GM21367 (cell line): ENCODE measurements at regions not wholly inside any gene's neighbourhood (a gene's known extent, or its start where the extent isn't known, plus 50 kb on each side); places are given as distances from the start of the nearest gene placed in this dataset.

Experiments used
- ATAC-seq: cut with Tn5 transposase; IDR thresholded peaks from one replicate; pipeline ENCODE4 v1.9.1; 2021; ENCODE audit not compliant: unreplicated experiment

GRCh38 chr10:44807451-44807850, 103.7 kb upstream of the TMEM72 start:
- no peak for ATAC-seq

GRCh38 chr10:44809647-44810046, 101.5 kb upstream of the TMEM72 start:
- no peak for ATAC-seq

- ATAC-seq, result no peak
These were observed 100.1 kb upstream of the TMEM72 start for GRCh38 chr10:44811072-44811471.

- no peak for ATAC-seq
These were observed 97.9 kb upstream of the TMEM72 start for GRCh38 chr10:44813201-44813600.

DNA sequence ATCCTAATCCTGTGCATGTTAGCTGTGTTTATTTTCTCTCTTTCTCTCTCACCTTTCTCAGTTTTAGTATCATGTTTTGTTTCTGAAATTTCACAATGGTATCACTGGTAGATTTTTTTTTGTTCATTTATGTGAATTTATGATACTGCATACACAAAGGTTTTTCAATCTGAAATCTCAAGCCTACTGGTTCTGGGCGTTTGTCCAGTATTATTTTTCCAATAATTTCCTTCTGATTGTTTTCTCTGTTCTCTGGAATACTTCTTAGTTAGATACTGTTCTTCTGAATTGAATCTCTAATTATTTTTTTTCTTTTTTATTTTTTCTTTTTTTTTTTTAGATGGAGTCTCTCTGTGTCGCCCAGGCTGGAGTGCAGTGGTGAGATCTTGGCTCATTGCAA, 96.2 kb upstream of the TMEM72 start:
- ATAC-seq, result no peak

DNA sequence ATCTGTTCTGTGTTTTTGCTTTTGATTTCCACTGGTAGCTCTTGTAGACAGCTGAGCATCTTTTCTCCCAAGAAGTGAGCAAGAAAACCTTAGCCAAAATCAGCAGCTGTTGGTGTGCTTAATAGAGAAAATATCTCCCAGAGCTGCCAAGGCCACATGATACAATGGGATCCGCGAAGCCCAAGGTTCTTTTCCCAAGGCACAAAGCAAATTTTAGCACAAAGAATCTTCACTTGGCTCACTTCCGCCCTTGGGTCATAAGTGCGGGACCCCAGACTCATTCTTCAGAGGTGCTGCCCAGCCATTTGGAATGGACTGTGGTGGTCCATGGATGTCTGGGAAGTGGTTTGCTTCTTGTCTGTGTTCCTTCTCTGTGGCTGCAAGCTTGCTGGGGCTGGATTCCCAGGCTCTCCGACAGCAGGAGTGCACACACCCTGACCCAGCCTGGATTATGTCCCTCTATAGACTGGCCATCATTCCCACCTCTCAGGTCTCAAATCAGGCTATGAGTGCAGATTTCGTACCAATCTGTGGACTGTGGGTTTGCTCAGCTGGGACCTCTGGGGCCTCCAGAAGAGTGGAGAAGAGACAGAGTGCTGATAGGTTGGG, 93.0 kb upstream of the TMEM72 start:
- ATAC-seq, result no peak

DNA sequence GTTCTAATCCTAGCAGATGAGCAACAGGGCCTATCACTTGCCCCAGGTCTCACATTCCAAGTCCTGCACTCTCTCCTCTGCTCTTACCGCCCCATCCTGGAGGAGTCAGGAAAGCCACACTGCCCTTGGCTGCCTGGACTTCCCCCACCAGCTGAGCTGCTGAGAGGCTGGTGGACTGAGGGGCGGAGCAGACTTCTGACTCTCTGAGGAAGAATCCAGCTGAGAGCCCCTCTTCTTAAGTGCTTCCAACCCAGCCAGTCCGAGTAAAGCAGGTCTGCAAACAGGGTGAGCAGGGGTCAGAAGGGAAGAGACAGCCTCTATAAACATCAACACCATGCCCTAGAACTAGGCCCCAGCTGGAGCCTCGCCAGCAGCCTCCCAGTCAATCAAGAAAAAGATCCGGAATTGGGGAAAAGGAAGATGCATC, 92.4 kb upstream of the TMEM72 start:
- ATAC-seq, result no peak

DNA sequence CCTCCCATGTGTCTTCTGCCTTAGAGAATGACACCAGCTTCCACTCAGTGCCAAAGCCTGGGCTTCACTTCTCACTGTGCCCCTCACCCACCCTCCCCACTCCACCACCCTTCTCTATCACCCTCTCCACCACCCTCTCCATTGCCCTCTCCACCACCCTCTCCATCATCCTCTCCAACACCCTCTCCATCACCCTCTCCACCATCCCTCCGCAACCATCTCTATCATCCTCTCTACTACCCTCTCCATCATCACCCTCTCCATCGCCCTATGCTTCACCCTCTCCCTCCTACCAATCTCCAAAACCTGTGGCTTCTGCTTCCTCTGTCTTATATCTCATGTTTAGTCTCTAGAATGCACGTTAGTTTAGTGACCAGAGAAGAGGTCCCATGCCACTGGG, 91.0 kb upstream of the TMEM72 start:
- no peak for ATAC-seq

GRCh38 chr10:44821290-44821689, 89.8 kb upstream of the TMEM72 start:
- no peak for ATAC-seq

DNA sequence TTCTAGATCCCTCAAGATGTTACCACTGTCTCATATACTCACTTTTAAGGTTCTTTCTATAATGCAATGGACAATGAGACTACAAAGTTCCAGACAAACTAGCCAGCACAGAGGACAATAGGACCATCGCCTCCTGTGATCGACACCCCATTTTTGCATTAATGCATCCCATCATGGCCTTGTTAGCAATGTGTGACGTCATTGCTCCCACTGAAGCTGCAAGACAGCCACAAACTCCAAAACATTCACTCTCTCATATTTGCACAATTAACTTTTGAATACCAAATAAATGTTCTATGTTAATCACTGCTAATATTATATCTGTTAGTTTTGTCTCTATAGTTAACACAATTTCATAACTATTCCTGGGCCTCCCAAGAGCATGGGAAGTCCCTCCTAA, 88.8 kb upstream of the TMEM72 start:
- no peak for ATAC-seq

- no peak for ATAC-seq
These were observed 88.2 kb upstream of the TMEM72 start for GRCh38 chr10:44822966-44823365.

GRCh38 chr10:44824607-44825006, 86.5 kb upstream of the TMEM72 start:
- no peak for ATAC-seq

DNA sequence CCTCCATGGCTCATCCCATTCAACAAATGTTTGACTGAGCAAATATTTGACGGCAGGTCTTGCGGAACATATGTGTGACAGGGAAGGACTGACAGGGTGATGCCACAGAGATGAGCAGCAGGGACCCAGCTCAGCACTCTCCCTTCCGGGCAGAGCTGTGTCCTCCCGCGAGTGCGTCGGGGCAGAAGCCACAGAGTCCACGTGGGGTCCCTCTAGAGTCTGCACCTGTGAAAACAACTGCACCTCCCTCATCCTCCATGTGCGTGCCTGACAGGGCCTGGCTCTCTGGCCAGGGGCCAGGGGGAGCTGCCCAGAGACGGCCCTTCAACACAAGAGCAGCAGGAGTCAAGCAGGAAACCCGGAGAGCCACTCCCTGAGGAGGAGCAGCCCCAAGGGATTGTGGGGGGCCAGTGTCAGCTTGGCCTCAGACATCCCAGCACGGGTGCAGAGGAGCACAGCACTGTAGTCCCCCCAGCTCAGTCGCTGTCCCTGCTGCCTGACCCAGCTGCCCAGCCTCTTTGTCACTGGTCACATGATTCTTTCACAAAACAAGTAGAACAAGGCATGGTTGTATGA, 83.6 kb upstream of the TMEM72 start:
- no peak for ATAC-seq

DNA sequence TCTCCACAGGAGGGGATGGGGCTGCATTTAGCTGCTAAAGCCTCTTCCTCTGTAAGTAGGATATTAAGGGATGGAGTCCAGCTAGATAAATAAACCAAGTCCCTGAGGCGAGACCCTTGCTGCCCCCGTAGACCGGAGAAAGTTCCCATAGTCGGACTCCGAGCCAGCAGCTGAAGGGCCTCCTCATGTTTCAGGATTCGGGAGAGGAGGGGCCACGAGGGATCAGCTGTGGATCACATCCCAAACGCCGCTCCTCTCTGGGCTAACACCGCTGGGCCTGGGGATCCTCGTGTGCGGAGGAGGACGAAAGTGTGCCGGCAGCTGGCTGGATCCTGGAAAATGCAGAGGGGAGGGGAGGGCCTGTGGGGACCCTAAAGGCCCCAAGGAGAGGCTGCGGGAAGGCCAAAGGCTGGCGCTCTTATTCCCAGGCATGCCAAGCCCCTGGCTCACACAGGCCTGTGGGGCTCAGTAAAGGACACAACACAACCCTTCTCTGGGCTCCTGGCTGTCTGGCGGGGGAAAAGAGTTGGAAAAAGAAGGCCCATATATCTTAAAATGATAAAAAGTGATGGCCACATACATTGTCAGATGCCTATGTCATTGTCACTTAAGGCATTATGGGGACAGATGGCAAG, 82.5 kb upstream of the TMEM72 start:
- ATAC-seq, result no peak

GRCh38 chr10:44829426-44829825, 81.7 kb upstream of the TMEM72 start:
- no peak for ATAC-seq

GRCh38 chr10:44830022-44830421, 81.1 kb upstream of the TMEM72 start:
- ATAC-seq, result no peak

DNA sequence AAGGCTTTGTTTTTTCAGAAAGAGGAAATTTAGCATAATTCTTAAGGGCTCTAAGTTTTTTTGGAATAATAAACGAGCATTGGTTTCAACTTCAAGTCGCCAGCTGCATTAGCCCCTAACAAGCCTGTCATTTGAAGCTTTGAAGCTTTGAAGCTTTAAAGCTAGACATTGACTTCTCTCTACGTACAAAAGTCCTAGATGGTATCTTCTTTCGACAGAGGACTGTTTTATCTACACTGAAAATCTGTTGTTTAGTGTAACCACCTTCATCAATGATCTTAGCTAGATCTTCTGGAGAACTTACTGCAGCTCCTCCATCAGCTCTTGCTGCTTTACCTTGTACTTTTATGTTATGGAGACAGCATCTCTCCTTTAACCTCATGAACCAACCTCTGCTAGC, 79.6 kb upstream of the TMEM72 start:
- ATAC-seq, result no peak

- ATAC-seq, result no peak
These were observed 78.3 kb upstream of the TMEM72 start for GRCh38 chr10:44832595-44833390.

GRCh38 chr10:44834131-44834530, 77.0 kb upstream of the TMEM72 start:
- no peak for ATAC-seq

DNA sequence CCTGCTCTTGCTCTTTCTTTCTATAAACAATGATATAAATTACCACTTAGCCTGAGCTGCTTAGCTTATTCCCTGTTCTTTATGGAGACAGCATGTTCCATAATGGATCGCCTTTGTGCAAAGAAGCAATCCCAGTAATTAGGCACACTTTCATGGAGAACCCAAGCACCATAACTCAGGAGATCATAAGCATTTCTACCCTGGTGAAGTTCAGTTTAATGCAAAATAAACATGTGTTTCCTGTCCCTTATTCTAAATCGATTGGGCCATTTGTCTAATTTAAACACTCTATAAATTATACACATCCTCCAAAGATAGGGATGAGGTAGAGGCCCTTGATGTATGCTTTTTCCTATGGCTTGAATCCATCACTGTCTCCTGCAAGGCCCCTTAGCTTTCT, 75.8 kb upstream of the TMEM72 start:
- no peak for ATAC-seq

DNA sequence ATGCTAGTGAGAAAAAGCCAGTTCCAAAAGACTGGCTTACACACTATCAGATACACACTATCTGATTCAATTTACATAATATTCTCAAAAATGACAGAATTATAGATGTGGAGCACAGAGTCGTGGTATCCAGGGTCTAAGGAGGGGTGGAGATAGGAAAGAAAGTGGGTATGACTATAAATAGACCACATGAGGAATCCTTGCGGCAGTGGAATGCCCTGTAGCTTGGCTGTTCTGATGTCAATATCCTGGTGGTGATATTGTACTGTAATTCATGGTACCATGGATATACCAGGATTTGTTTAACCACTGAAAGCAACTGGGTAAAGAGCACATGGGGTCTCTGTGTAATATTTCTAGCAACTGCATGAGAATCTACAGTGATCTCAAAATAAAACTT, 67.7 kb upstream of the TMEM72 start:
- ATAC-seq, result no peak
